Nephron progenitor cell (in vitro differentiated cells): ENCODE measurements at regions not wholly inside any gene's neighbourhood (a gene's known extent, or its start where the extent isn't known, plus 50 kb on each side); places are given as distances from the start of the nearest gene placed in this dataset.

Source experiments
- DNase-seq: peaks from one replicate; pipeline ENCODE4 v3.0.0; 2021
- H3K27ac Mint-ChIP-seq: 2 replicates; pipeline ENCODE4 v1.8.0; 2021; ENCODE audit warnings: mild to moderate bottlenecking, moderate library complexity, mixed read lengths
- H3K27me3 Mint-ChIP-seq: 2 replicates; pipeline ENCODE4 v1.8.0; 2021; ENCODE audit warnings: mild to moderate bottlenecking, low read depth, mixed read lengths; ENCODE audit not compliant: poor library complexity
- H3K36me3 Mint-ChIP-seq: 2 replicates; pipeline ENCODE4 v1.8.0; 2021; ENCODE audit warnings: low read depth, mixed read lengths
- H3K4me1 Mint-ChIP-seq: 2 replicates; pipeline ENCODE4 v1.8.0; 2021; ENCODE audit warnings: mixed read lengths
- H3K4me3 Mint-ChIP-seq: 2 replicates; pipeline ENCODE4 v1.8.0; 2021; ENCODE audit warnings: mild to moderate bottlenecking, moderate library complexity, mixed read lengths
- H3K9me3 Mint-ChIP-seq: 2 replicates; pipeline ENCODE4 v1.8.0; 2021; ENCODE audit warnings: mild to moderate bottlenecking, moderate library complexity, mixed read lengths
- CTCF ChIP-seq: fragments of 200-600 bp; sonication (generic); IDR thresholded peaks from 2 replicates; pipeline ENCODE4 v1.5.0; 2021; ENCODE audit warnings: antibody characterized with exemption

GRCh38 chr4:126250006-126250405, 935.3 kb downstream of the FAT4 start:
- no peak overlapping the region for H3K4me3 Mint-ChIP-seq
- H3K4me1 Mint-ChIP-seq: no peaks in the 10 kb centered on the region
- no peaks in the 10 kb centered on the region for H3K27me3 Mint-ChIP-seq
- TF ChIP-seq CTCF: no peak
- H3K36me3 Mint-ChIP-seq: no peaks in the 10 kb centered on the region
- peaks cover 10% of the 10 kb centered on the region for H3K9me3 Mint-ChIP-seq
- H3K27ac Mint-ChIP-seq: no peak overlapping the region
- DNase-seq: no peak

GRCh38 chr4:126251169-126251568, 936.4 kb downstream of the FAT4 start:
- TF ChIP-seq CTCF: no peak
- peaks cover 2% of the 10 kb centered on the region for H3K9me3 Mint-ChIP-seq
- DNase-seq: no peak
- no peak overlapping the region for H3K27ac Mint-ChIP-seq
- no peak overlapping the region for H3K4me3 Mint-ChIP-seq
- H3K27me3 Mint-ChIP-seq: no peaks in the 10 kb centered on the region
- H3K4me1 Mint-ChIP-seq: no peaks in the 10 kb centered on the region
- no peaks in the 10 kb centered on the region for H3K36me3 Mint-ChIP-seq

GRCh38 chr4:126262665-126263064, 947.9 kb downstream of the FAT4 start:
- no peaks in the 10 kb centered on the region for H3K27me3 Mint-ChIP-seq
- no peak for TF ChIP-seq CTCF
- H3K27ac Mint-ChIP-seq: no peak overlapping the region
- no peaks in the 10 kb centered on the region for H3K4me1 Mint-ChIP-seq
- no peaks in the 10 kb centered on the region for H3K9me3 Mint-ChIP-seq
- H3K36me3 Mint-ChIP-seq: no peaks in the 10 kb centered on the region
- H3K4me3 Mint-ChIP-seq: no peak overlapping the region
- DNase-seq: no peak

GRCh38 chr4:126264839-126265238, 950.1 kb downstream of the FAT4 start:
- no peak for DNase-seq
- Mint-ChIP-seq H3K4me3 (no peak overlapping the region), H3K4me1 (no peaks in the 10 kb centered on the region), H3K27me3 (no peaks in the 10 kb centered on the region), H3K36me3 (no peaks in the 10 kb centered on the region), H3K9me3 (no peaks in the 10 kb centered on the region), H3K27ac (no peak overlapping the region)
- no peak for TF ChIP-seq CTCF

GRCh38 chr4:126265888-126266287, 951.1 kb downstream of the FAT4 start:
- Mint-ChIP-seq H3K4me1 (no peaks in the 10 kb centered on the region), H3K36me3 (no peaks in the 10 kb centered on the region), H3K9me3 (no peaks in the 10 kb centered on the region), H3K27me3 (no peaks in the 10 kb centered on the region), H3K4me3 (no peak overlapping the region), H3K27ac (no peak overlapping the region)
- no peak for TF ChIP-seq CTCF
- DNase-seq: no peak

- no peak for TF ChIP-seq CTCF
- H3K4me1 Mint-ChIP-seq: no peaks in the 10 kb centered on the region
- no peaks in the 10 kb centered on the region for H3K9me3 Mint-ChIP-seq
Observed at GRCh38 chr4:126267689-126268088, 952.9 kb downstream of the FAT4 start.

More at GRCh38 chr4:126267689-126268088, 952.9 kb downstream of the FAT4 start:
- Mint-ChIP-seq H3K27ac (no peak overlapping the region), H3K36me3 (no peaks in the 10 kb centered on the region), H3K4me3 (no peak overlapping the region), H3K27me3 (no peaks in the 10 kb centered on the region)
- no peak for DNase-seq
